Upper lobe of left lung (tissue), 6 donors: ENCODE measurements at regions not wholly inside any gene's neighbourhood (a gene's known extent, or its start where the extent isn't known, plus 50 kb on each side); places are given as distances from the start of the nearest gene placed in this dataset.

Experiments used
- ATAC-seq, 2 donors: fragments of 200-7000 bp; cut with Tn5 transposase; one replicate each; pipeline ENCODE4 v1.9.1; 2022; ENCODE audit warnings: mild to moderate bottlenecking in 2 of 2, moderate library complexity in 2 of 2; ENCODE audit not compliant: low FRiP score in 2 of 2
- DNase-seq, 2 donors: peaks; one replicate each; pipeline ENCODE4 v3.0.0-alpha.2; 2019 to 2020
- H3K27ac ChIP-seq, 4 donors: fragments of 200-600 bp; sonication (generic); one replicate each; pipeline ENCODE4 v1.5.1; 2016 to 2019
- H3K27me3 ChIP-seq, 4 donors: fragments of 200-600 bp; sonication (generic); one replicate each; pipeline ENCODE4 v1.5.1; 2017 to 2019
- H3K36me3 ChIP-seq, 4 donors: fragments of 200-600 bp; sonication (generic); one replicate each; pipeline ENCODE4 v1.5.1; 2016 to 2019
- H3K4me1 ChIP-seq, 4 donors: fragments of 200-600 bp; sonication (generic); one replicate each; pipeline ENCODE4 v1.5.1; 2018 to 2019
- H3K4me3 ChIP-seq, 4 donors: fragments of 200-600 bp; sonication (generic); one replicate each; pipeline ENCODE4 v1.5.1; 2017 to 2019; ENCODE audit warnings: mild to moderate bottlenecking in 2 of 4, moderate library complexity in 1 of 4
- H3K9me3 ChIP-seq, 4 donors: fragments of 200-600 bp; sonication (generic); one replicate each; pipeline ENCODE4 v1.5.1; 2018 to 2019
- EP300 ChIP-seq, 4 donors: sonication (generic); formaldehyde crosslinking; IDR thresholded peaks; one replicate each; pipeline ENCODE4 v1.5.1; 2017; ENCODE audit warnings: antibody characterized with exemption in 4 of 4, control low read depth in 2 of 4
- POLR2A ChIP-seq, 4 donors: fragments of 450-650 bp; IDR thresholded peaks; one replicate each; pipeline ENCODE4 v1.5.1; 2016 to 2017; ENCODE audit warnings: antibody characterized with exemption in 4 of 4, mild to moderate bottlenecking in 2 of 4
- POLR2AphosphoS5 ChIP-seq, 2 donors: sonication (generic); formaldehyde crosslinking; IDR thresholded peaks; one replicate each; pipeline ENCODE4 v1.5.1; 2017; ENCODE audit warnings: antibody characterized with exemption in 2 of 2
- WGBS, 2 donors: methylation state at CpG; one replicate each; pipeline ENCODE4 v1.1.5; 2017 to 2018; 5-methylcytosine and 5-hydroxymethylcytosine counted together
- TF ChIP-seq, protein P1 (sequence below), 6 experiments: fragments of 450-650 bp in 4 of 6; fragments of 200-600 bp in 2 of 6; sonication (generic) in 2 of 6; IDR thresholded peaks; one replicate each; pipeline ENCODE4 v1.5.1; 2016 to 2019; ENCODE audit warnings: antibody characterized with exemption in 6 of 6
- donor health status: DM: no; HTN: no; CAD: no; lungs with moderate emphysema.
- donor health status: DM: no; HTN: yes; CAD: no; lungs with severe emphysema.

DNA sequence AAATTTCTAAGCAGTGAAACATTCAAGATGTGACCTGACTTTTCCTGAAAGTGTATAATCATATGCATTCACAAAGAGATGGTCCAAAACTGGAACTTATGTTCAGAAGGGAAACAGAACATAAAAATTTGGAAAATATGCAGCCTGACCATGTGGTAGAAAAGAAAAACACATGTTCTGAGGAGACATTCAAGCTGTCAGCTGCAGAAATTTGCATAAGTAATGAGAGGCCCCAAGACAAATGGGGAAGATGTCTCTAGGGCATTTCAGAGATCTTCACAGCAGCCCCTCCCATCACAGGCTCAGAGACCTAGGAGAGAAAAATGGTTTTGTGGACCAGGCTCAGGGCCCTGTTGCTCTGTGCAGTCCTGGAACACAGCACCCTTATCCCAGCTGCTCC, 123.8 kb downstream of the RPIA start:
- no peak overlapping the region for H3K27ac ChIP-seq
- H3K4me1 ChIP-seq = no peaks in the 10 kb centered on the region
- no peak for TF ChIP-seq EP300 (IDR thresholded peaks at IDR 0.05)
- no peak for TF ChIP-seq POLR2A (IDR thresholded peaks at IDR 0.05)
- TF ChIP-seq POLR2AphosphoS5 (IDR thresholded peaks at IDR 0.05) = no peak
- TF ChIP-seq, protein P1, sequence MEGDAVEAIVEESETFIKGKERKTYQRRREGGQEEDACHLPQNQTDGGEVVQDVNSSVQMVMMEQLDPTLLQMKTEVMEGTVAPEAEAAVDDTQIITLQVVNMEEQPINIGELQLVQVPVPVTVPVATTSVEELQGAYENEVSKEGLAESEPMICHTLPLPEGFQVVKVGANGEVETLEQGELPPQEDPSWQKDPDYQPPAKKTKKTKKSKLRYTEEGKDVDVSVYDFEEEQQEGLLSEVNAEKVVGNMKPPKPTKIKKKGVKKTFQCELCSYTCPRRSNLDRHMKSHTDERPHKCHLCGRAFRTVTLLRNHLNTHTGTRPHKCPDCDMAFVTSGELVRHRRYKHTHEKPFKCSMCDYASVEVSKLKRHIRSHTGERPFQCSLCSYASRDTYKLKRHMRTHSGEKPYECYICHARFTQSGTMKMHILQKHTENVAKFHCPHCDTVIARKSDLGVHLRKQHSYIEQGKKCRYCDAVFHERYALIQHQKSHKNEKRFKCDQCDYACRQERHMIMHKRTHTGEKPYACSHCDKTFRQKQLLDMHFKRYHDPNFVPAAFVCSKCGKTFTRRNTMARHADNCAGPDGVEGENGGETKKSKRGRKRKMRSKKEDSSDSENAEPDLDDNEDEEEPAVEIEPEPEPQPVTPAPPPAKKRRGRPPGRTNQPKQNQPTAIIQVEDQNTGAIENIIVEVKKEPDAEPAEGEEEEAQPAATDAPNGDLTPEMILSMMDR (IDR thresholded peaks at IDR 0.05) = no peak
- H3K36me3 ChIP-seq = no peaks in the 10 kb centered on the region
- H3K9me3 ChIP-seq = peaks cover 0 to 14% (median 3%) of the 10 kb centered on the region in 4 donors
- DNase-seq (no peak), ATAC-seq (no peak)
- no peak overlapping the region for H3K4me3 ChIP-seq
- no peaks in the 10 kb centered on the region for H3K27me3 ChIP-seq

DNA sequence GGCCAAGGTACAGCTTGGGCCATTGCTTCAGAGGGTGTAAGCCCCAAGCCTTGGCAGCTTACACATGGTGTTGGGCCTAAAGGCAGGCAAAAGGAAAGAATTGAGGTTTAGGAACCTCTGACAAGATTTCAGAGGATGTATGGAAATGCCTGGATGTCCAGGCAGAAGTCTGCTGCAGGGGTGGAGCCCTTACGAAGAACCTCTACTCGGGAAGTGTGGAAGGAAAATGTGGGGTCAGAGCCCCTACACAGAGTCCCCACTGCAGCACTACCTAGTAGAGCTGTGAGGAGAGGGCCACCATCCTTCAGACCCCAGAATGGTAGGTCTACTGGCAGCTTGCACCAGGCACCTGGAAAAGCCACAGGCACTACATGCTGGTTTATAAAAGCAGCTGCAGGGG, 124.2 kb downstream of the RPIA start:
- no peaks in the 10 kb centered on the region for H3K36me3 ChIP-seq
- no peaks in the 10 kb centered on the region for H3K4me1 ChIP-seq
- H3K27me3 ChIP-seq = no peaks in the 10 kb centered on the region
- no peak for ATAC-seq
- DNase-seq = no peak
- H3K9me3 ChIP-seq = peaks cover 0 to 14% (median 3%) of the 10 kb centered on the region in 4 donors
- 89 to 90% methylated on average over 2 of the region's 2 CpGs for WGBS, 2 donors
- H3K27ac ChIP-seq = no peak overlapping the region
- TF ChIP-seq EP300 (IDR thresholded peaks at IDR 0.05) (no peak), POLR2AphosphoS5 (IDR thresholded peaks at IDR 0.05) (no peak), POLR2A (IDR thresholded peaks at IDR 0.05) (no peak)
- TF ChIP-seq, protein P1 (IDR thresholded peaks at IDR 0.05) = no peak
- H3K4me3 ChIP-seq = no peak overlapping the region

DNA sequence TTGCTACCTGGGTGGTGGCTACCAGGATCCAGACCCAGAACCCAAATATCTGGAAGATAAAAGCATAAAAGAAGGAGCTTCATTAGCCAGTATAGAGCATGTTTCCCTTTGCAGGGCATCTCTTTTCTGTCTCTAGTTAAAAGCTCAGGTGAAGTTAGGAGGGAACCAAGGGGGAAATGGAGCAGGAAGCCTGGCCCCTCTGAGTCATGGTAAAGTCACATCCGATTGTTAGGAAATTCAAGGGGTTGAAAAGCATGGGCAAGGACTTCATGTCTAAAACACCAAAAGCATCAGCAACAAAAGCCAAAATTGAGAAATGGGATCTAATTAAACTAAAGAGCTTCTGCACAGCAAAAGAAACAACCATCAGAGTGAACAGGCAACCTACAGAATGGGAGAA, 126.9 kb downstream of the RPIA start:
- no peaks in the 10 kb centered on the region for H3K27me3 ChIP-seq
- no peaks in the 10 kb centered on the region for H3K4me1 ChIP-seq
- H3K4me3 ChIP-seq = no peak overlapping the region
- no peak for DNase-seq
- no peaks in the 10 kb centered on the region for H3K36me3 ChIP-seq
- no peak for ATAC-seq
- no peak for TF ChIP-seq EP300 (IDR thresholded peaks at IDR 0.05)
- TF ChIP-seq POLR2AphosphoS5 (IDR thresholded peaks at IDR 0.05) = no peak
- TF ChIP-seq, protein P1 (IDR thresholded peaks at IDR 0.05) = no peak
- no peak for TF ChIP-seq POLR2A (IDR thresholded peaks at IDR 0.05)
- 69 to 85% methylated on average over 1 of the region's 1 CpG for WGBS, 2 donors
- peaks cover 0 to 14% (median 3%) of the 10 kb centered on the region in 4 donors for H3K9me3 ChIP-seq
- no peak overlapping the region for H3K27ac ChIP-seq

DNA sequence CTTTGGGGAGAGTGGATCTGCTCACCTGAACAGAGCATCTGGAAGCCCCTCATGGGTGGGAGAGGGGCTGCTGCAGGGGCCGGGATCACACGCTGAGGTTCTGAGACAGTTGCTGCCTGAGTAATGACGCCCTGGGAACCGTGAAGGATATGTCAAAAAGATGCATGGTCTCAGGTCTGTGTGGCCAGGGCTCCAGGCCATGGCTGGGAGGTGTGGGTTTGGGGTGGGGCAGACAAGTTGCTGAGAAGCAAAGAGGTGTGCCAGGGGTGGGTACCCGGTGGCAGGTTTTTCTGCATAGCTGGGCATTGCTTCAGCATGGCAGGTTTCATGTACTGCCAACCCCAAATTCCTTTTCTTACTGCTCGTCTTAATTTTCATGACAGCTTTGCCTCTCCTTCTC, 133.5 kb downstream of the RPIA start:
- DNase-seq (peak in 1 of 2 donors; percentile 7), ATAC-seq (no peak)
- peaks cover 0 to 4% (median 2%) of the 10 kb centered on the region in 4 donors for H3K4me1 ChIP-seq
- no peaks in the 10 kb centered on the region for H3K27me3 ChIP-seq
- H3K9me3 ChIP-seq = no peaks in the 10 kb centered on the region
- no peaks in the 10 kb centered on the region for H3K36me3 ChIP-seq
- TF ChIP-seq EP300 (IDR thresholded peaks at IDR 0.05) (no peak), POLR2A (IDR thresholded peaks at IDR 0.05) (no peak), POLR2AphosphoS5 (IDR thresholded peaks at IDR 0.05) (no peak)
- TF ChIP-seq, protein P1 (IDR thresholded peaks at IDR 0.05) = no peak
- 71 to 81% methylated on average over 6 of the region's 6 CpGs for WGBS, 2 donors
- no peak overlapping the region for H3K27ac ChIP-seq
- no peak overlapping the region for H3K4me3 ChIP-seq

DNA sequence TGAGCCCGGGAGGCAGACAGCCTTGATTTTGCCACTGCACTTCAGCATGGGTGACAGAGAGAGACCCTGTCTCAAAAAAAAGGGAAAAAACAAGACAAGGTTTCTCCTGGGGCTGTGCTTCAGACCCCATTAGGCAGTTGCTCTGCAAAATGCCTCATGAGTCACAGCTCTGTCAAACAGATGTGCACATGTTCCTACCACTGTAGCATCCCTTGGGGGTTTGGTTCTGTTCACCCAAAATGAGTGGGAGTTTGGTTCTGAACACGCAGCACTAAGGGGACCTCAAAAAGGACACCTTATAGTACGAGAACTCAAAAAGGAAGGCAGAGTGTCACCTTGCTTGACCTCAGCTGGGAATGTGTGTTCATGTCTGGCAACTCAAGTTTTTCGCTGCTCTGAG, 134.9 kb downstream of the RPIA start:
- H3K36me3 ChIP-seq = no peaks in the 10 kb centered on the region
- H3K27me3 ChIP-seq = no peaks in the 10 kb centered on the region
- H3K4me1 ChIP-seq = peaks cover 0 to 4% (median 2%) of the 10 kb centered on the region in 4 donors
- no peak overlapping the region for H3K27ac ChIP-seq
- no peak for ATAC-seq
- WGBS, 2 donors = 86 to 87% methylated on average over 4 of the region's 4 CpGs
- H3K4me3 ChIP-seq = no peak overlapping the region
- DNase-seq = no peak
- TF ChIP-seq POLR2AphosphoS5 (IDR thresholded peaks at IDR 0.05) (no peak), EP300 (IDR thresholded peaks at IDR 0.05) (no peak), POLR2A (IDR thresholded peaks at IDR 0.05) (no peak)
- TF ChIP-seq, protein P1 (IDR thresholded peaks at IDR 0.05) = no peak
- H3K9me3 ChIP-seq = no peaks in the 10 kb centered on the region
